ENCODE measurements at regions not wholly inside any gene's neighbourhood (a gene's known extent, or its start where the extent isn't known, plus 50 kb on each side); places are given as distances from the start of the nearest gene placed in this dataset.

GRCh38 chr2:20130160-20130560 lies 78.7 kb upstream of the LAPTM4A start:
- no peak overlapping the region for H3K4me2 ChIP-seq (ENCODE audit: low read depth, low read length, poor library complexity, severe bottlenecking)
- H3K36me3 ChIP-seq (ENCODE audit: low read length), result no peaks in the 10 kb centered on the region
- no peak overlapping the region for H3K9ac ChIP-seq (ENCODE audit: low read length)
- H3F3A ChIP-seq (ENCODE audit: insufficient read depth), result no peaks in the 10 kb centered on the region
- H4K20me1 ChIP-seq (ENCODE audit: low read depth, low read length), result no peaks in the 10 kb centered on the region
- H3K4me3 ChIP-seq (ENCODE audit: insufficient read depth, low read length, poor library complexity, severe bottlenecking), result no peak overlapping the region
- no peaks in the 10 kb centered on the region for H3K9me2 ChIP-seq (replicated peaks; ENCODE audit: insufficient read depth, low read length)
- no peak overlapping the region for H2AFZ ChIP-seq (ENCODE audit: low read depth, low read length, severe bottlenecking)
- no peak for TF ChIP-seq CTCF (IDR thresholded peaks at IDR 0.05; ENCODE audit: insufficient read depth, low read length, poor library complexity, severe bottlenecking)
- TF ChIP-seq EZH2phosphoT487 (conservative IDR thresholded peaks at IDR 0.05; ENCODE audit: low read length), result no peak
- no peak overlapping the region for H3K27ac ChIP-seq (ENCODE audit: low read depth, low read length)
- H3K79me2 ChIP-seq (ENCODE audit: insufficient read depth, low read length), result no peaks in the 10 kb centered on the region
- H3K9me3 ChIP-seq (ENCODE audit: insufficient read depth, low read length), result no peaks in the 10 kb centered on the region
- H3K27me3 ChIP-seq (ENCODE audit: low read length), result no peaks in the 10 kb centered on the region

- no peaks in the 10 kb centered on the region for H3K36me3 ChIP-seq (ENCODE audit: low read length)
- no peak overlapping the region for H2AFZ ChIP-seq (ENCODE audit: low read depth, low read length, severe bottlenecking)
- H3F3A ChIP-seq (ENCODE audit: insufficient read depth), result no peaks in the 10 kb centered on the region
- H3K4me2 ChIP-seq (ENCODE audit: low read depth, low read length, poor library complexity, severe bottlenecking), result no peak overlapping the region
- H3K27me3 ChIP-seq (ENCODE audit: low read length), result 0 out of 2 replicates have a peak, but pooled peaks cover 2% of the 10 kb centered on the region
- no peaks in the 10 kb centered on the region for H4K20me1 ChIP-seq (ENCODE audit: low read depth, low read length)
- H3K9ac ChIP-seq (ENCODE audit: low read length), result no peak overlapping the region
- no peaks in the 10 kb centered on the region for H3K9me3 ChIP-seq (ENCODE audit: insufficient read depth, low read length)
- TF ChIP-seq CTCF (IDR thresholded peaks at IDR 0.05; ENCODE audit: insufficient read depth, low read length, poor library complexity, severe bottlenecking), result no peak
- no peak for TF ChIP-seq EZH2phosphoT487 (conservative IDR thresholded peaks at IDR 0.05; ENCODE audit: low read length)
- no peak overlapping the region for H3K4me3 ChIP-seq (ENCODE audit: insufficient read depth, low read length, poor library complexity, severe bottlenecking)
- no peaks in the 10 kb centered on the region for H3K79me2 ChIP-seq (ENCODE audit: insufficient read depth, low read length)
- no peak overlapping the region for H3K27ac ChIP-seq (ENCODE audit: low read depth, low read length)
- no peaks in the 10 kb centered on the region for H3K9me2 ChIP-seq (replicated peaks; ENCODE audit: insufficient read depth, low read length)
Measured at GRCh38 chr2:20129331-20130159, 78.1 kb upstream of the LAPTM4A start.

GRCh38 chr2:20128506-20129330 lies 77.3 kb upstream of the LAPTM4A start:
- H4K20me1 ChIP-seq (ENCODE audit: low read depth, low read length), result no peaks in the 10 kb centered on the region
- 0 out of 2 replicates have a peak, but pooled peaks cover 3% of the 10 kb centered on the region for H3K27me3 ChIP-seq (ENCODE audit: low read length)
- H3K27ac ChIP-seq (ENCODE audit: low read depth, low read length), result no peak overlapping the region
- H3F3A ChIP-seq (ENCODE audit: insufficient read depth), result no peaks in the 10 kb centered on the region
- no peaks in the 10 kb centered on the region for H3K9me2 ChIP-seq (replicated peaks; ENCODE audit: insufficient read depth, low read length)
- no peak overlapping the region for H2AFZ ChIP-seq (ENCODE audit: low read depth, low read length, severe bottlenecking)
- H3K4me2 ChIP-seq (ENCODE audit: low read depth, low read length, poor library complexity, severe bottlenecking), result no peak overlapping the region
- H3K9me3 ChIP-seq (ENCODE audit: insufficient read depth, low read length), result no peaks in the 10 kb centered on the region
- H3K36me3 ChIP-seq (ENCODE audit: low read length), result no peaks in the 10 kb centered on the region
- H3K9ac ChIP-seq (ENCODE audit: low read length), result no peak overlapping the region
- H3K4me3 ChIP-seq (ENCODE audit: insufficient read depth, low read length, poor library complexity, severe bottlenecking), result no peak overlapping the region
- no peak for TF ChIP-seq EZH2phosphoT487 (conservative IDR thresholded peaks at IDR 0.05; ENCODE audit: low read length)
- TF ChIP-seq CTCF (IDR thresholded peaks at IDR 0.05; ENCODE audit: insufficient read depth, low read length, poor library complexity, severe bottlenecking), result no peak
- H3K79me2 ChIP-seq (ENCODE audit: insufficient read depth, low read length), result no peaks in the 10 kb centered on the region

Measured in SU-DHL-6 (cell line).